ENCODE measurements at regions not wholly inside any gene's neighbourhood (a gene's known extent, or its start where the extent isn't known, plus 50 kb on each side); places are given as distances from the start of the nearest gene placed in this dataset.

- TF ChIP-seq EZH2 (IDR thresholded peaks at IDR 0.05) (no peak), CTCF (IDR thresholded peaks at IDR 0.05) (no peak), EZH2phosphoT487 (IDR thresholded peaks at IDR 0.05) (no peak)
These were observed 76.9 kb upstream of the PGBD5 start for GRCh38 chr1:230502996-230503395.

Measured in neural progenitor cell (in vitro differentiated cells).